ENCODE measurements at regions not wholly inside any gene's neighbourhood (a gene's known extent, or its start where the extent isn't known, plus 50 kb on each side); places are given as distances from the start of the nearest gene placed in this dataset.

- Mint-ChIP-seq H3K27ac (peak overlapping the region; percentile 83), H3K4me1 (ENCODE audit: low read depth) (peaks cover 61% of the 10 kb centered on the region), H3K27me3 (ENCODE audit: low read depth) (no peaks in the 10 kb centered on the region), H3K36me3 (ENCODE audit: low read depth) (no peaks in the 10 kb centered on the region), H3K9me3 (no peaks in the 10 kb centered on the region), H3K4me3 (peak overlapping the region; percentile 45)
Measured at GRCh38 chr6:90403489-90404381, 107.1 kb upstream of the BACH2 start.

GRCh38 chr6:90402831-90403192 lies 106.2 kb upstream of the BACH2 start:
- peak overlapping the region; percentile 83 for H3K27ac Mint-ChIP-seq
- H3K36me3 Mint-ChIP-seq (ENCODE audit: low read depth) = no peaks in the 10 kb centered on the region
- H3K27me3 Mint-ChIP-seq (ENCODE audit: low read depth) = no peaks in the 10 kb centered on the region
- H3K4me1 Mint-ChIP-seq (ENCODE audit: low read depth) = peaks cover 70% of the 10 kb centered on the region
- H3K9me3 Mint-ChIP-seq = no peaks in the 10 kb centered on the region
- H3K4me3 Mint-ChIP-seq = peak overlapping the region; percentile 53

- Mint-ChIP-seq H3K27ac (peak overlapping the region; percentile 83), H3K4me1 (ENCODE audit: low read depth) (peaks cover 71% of the 10 kb centered on the region), H3K4me3 (peak overlapping the region; percentile 43), H3K9me3 (no peaks in the 10 kb centered on the region), H3K36me3 (ENCODE audit: low read depth) (no peaks in the 10 kb centered on the region), H3K27me3 (ENCODE audit: low read depth) (no peaks in the 10 kb centered on the region)
Measured at GRCh38 chr6:90401933-90402830, 105.5 kb upstream of the BACH2 start.

GRCh38 chr6:90399970-90400369 lies 103.3 kb upstream of the BACH2 start:
- no peaks in the 10 kb centered on the region for H3K36me3 Mint-ChIP-seq (ENCODE audit: low read depth)
- peaks cover 7% of the 10 kb centered on the region for H3K27me3 Mint-ChIP-seq (ENCODE audit: low read depth)
- peaks cover 70% of the 10 kb centered on the region for H3K4me1 Mint-ChIP-seq (ENCODE audit: low read depth)
- H3K9me3 Mint-ChIP-seq = no peaks in the 10 kb centered on the region
- H3K4me3 Mint-ChIP-seq = no peak overlapping the region
- peak overlapping the region; percentile 6 for H3K27ac Mint-ChIP-seq

- peak overlapping the region; percentile 56 for H3K4me3 Mint-ChIP-seq
- peaks cover 7% of the 10 kb centered on the region for H3K27me3 Mint-ChIP-seq (ENCODE audit: low read depth)
- H3K27ac Mint-ChIP-seq = peak overlapping the region; percentile 94
- no peaks in the 10 kb centered on the region for H3K36me3 Mint-ChIP-seq (ENCODE audit: low read depth)
- H3K4me1 Mint-ChIP-seq (ENCODE audit: low read depth) = peaks cover 66% of the 10 kb centered on the region
- no peaks in the 10 kb centered on the region for H3K9me3 Mint-ChIP-seq
Measured at GRCh38 chr6:90397929-90398674, 101.5 kb upstream of the BACH2 start.

- Mint-ChIP-seq H3K4me3 (peak overlapping the region; percentile 56), H3K9me3 (no peaks in the 10 kb centered on the region), H3K27ac (peak overlapping the region; percentile 94), H3K36me3 (ENCODE audit: low read depth) (no peaks in the 10 kb centered on the region), H3K27me3 (ENCODE audit: low read depth) (peaks cover 7% of the 10 kb centered on the region), H3K4me1 (ENCODE audit: low read depth) (peaks cover 60% of the 10 kb centered on the region)
Measured at GRCh38 chr6:90397047-90397446, 100.4 kb upstream of the BACH2 start.

- H3K27me3 Mint-ChIP-seq (ENCODE audit: low read depth) = peaks cover 7% of the 10 kb centered on the region
- H3K9me3 Mint-ChIP-seq = no peaks in the 10 kb centered on the region
- H3K27ac Mint-ChIP-seq = peak overlapping the region; percentile 21
- H3K36me3 Mint-ChIP-seq (ENCODE audit: low read depth) = no peaks in the 10 kb centered on the region
- no peak overlapping the region for H3K4me3 Mint-ChIP-seq
- peaks cover 41% of the 10 kb centered on the region for H3K4me1 Mint-ChIP-seq (ENCODE audit: low read depth)
Measured at GRCh38 chr6:90393232-90393884, 96.7 kb upstream of the BACH2 start.

- H3K27me3 Mint-ChIP-seq (ENCODE audit: low read depth) = peaks cover 16% of the 10 kb centered on the region
- H3K9me3 Mint-ChIP-seq = no peaks in the 10 kb centered on the region
- H3K4me1 Mint-ChIP-seq (ENCODE audit: low read depth) = peaks cover 19% of the 10 kb centered on the region
- H3K4me3 Mint-ChIP-seq = no peak overlapping the region
- H3K36me3 Mint-ChIP-seq (ENCODE audit: low read depth) = no peaks in the 10 kb centered on the region
- H3K27ac Mint-ChIP-seq = no peak overlapping the region
Measured at GRCh38 chr6:90390379-90390778, 93.7 kb upstream of the BACH2 start.

- Mint-ChIP-seq H3K27me3 (ENCODE audit: low read depth) (peaks cover 18% of the 10 kb centered on the region), H3K9me3 (no peaks in the 10 kb centered on the region), H3K36me3 (ENCODE audit: low read depth) (no peaks in the 10 kb centered on the region), H3K27ac (no peak overlapping the region), H3K4me3 (no peak overlapping the region), H3K4me1 (ENCODE audit: low read depth) (peaks cover 18% of the 10 kb centered on the region)
Measured at GRCh38 chr6:90388395-90388794, 91.8 kb upstream of the BACH2 start.

- Mint-ChIP-seq H3K27me3 (ENCODE audit: low read depth) (peaks cover 18% of the 10 kb centered on the region), H3K4me1 (ENCODE audit: low read depth) (peaks cover 18% of the 10 kb centered on the region), H3K36me3 (ENCODE audit: low read depth) (no peaks in the 10 kb centered on the region), H3K9me3 (no peaks in the 10 kb centered on the region), H3K27ac (no peak overlapping the region), H3K4me3 (no peak overlapping the region)
Measured at GRCh38 chr6:90387826-90388225, 91.2 kb upstream of the BACH2 start.

- Mint-ChIP-seq H3K9me3 (no peaks in the 10 kb centered on the region), H3K36me3 (ENCODE audit: low read depth) (no peaks in the 10 kb centered on the region), H3K27me3 (ENCODE audit: low read depth) (peaks cover 18% of the 10 kb centered on the region), H3K4me1 (ENCODE audit: low read depth) (peaks cover 21% of the 10 kb centered on the region), H3K4me3 (no peak overlapping the region), H3K27ac (no peak overlapping the region)
Measured at GRCh38 chr6:90387383-90387775, 90.7 kb upstream of the BACH2 start.

GRCh38 chr6:90386399-90387382 lies 90.0 kb upstream of the BACH2 start:
- H3K27me3 Mint-ChIP-seq (ENCODE audit: low read depth) = peaks cover 22% of the 10 kb centered on the region
- no peak overlapping the region for H3K27ac Mint-ChIP-seq
- H3K4me1 Mint-ChIP-seq (ENCODE audit: low read depth) = peaks cover 19% of the 10 kb centered on the region
- H3K4me3 Mint-ChIP-seq = no peak overlapping the region
- no peaks in the 10 kb centered on the region for H3K36me3 Mint-ChIP-seq (ENCODE audit: low read depth)
- no peaks in the 10 kb centered on the region for H3K9me3 Mint-ChIP-seq

GRCh38 chr6:90385759-90386313 lies 89.2 kb upstream of the BACH2 start:
- Mint-ChIP-seq H3K27ac (no peak overlapping the region), H3K9me3 (no peaks in the 10 kb centered on the region), H3K27me3 (ENCODE audit: low read depth) (peaks cover 27% of the 10 kb centered on the region), H3K36me3 (ENCODE audit: low read depth) (no peaks in the 10 kb centered on the region), H3K4me1 (ENCODE audit: low read depth) (peaks cover 19% of the 10 kb centered on the region), H3K4me3 (no peak overlapping the region)
